ENCODE measurements at regions not wholly inside any gene's neighbourhood (a gene's known extent, or its start where the extent isn't known, plus 50 kb on each side); places are given as distances from the start of the nearest gene placed in this dataset.
A peak's percentile ranks its signal among the peaks of the same experiment; 100 is the strongest.

GRCh38 chr16:17801068-17801467, 330.3 kb upstream of the XYLT1 start:
- DNase-seq (ENCODE audit: low spot score): peak; percentile 8

- DNase-seq (ENCODE audit: low spot score): no peak
Observed at GRCh38 chr16:17798716-17799115, 328.0 kb upstream of the XYLT1 start.

- DNase-seq (ENCODE audit: low spot score): no peak
Observed at GRCh38 chr16:17793354-17793753, 322.6 kb upstream of the XYLT1 start.

DNA sequence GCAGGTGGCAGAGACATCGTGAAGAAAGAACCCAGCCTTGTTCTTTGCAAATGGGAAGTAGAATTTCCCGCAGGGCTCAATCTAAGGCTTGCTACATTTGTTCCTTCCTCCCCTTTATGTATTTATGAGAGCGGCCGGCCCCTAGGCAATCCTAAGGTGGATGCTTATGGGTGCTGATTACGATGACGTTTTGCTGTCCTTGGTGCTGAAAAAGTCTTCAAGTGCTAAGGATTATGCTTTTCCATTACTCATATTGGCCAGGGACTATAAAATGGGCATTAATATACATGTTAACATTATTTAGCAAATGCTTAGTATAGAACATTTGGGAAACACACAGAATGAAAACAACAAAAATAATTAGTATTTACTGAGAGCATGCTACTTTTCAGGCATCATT, 313.3 kb upstream of the XYLT1 start:
- peak; percentile 20 for DNase-seq (ENCODE audit: low spot score)

DNA sequence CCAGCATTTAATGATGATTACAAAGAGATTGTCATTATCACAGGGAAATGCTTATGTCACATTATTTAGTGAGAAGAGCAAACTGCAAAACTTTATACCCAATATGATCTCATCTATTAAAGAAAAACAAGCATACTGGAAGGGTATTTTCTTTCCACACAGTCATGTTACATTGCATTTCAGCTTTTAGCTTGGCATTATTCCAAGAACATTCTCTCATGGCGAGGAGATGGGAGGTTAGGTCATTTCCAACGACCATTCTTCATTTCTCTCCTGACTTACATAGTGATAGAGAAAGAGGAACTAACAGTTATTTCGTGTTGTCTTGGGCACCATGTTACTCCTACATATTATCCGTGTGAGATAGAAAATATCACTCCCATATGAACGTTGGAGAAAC, 309.4 kb upstream of the XYLT1 start:
- no peak for DNase-seq (ENCODE audit: low spot score)

DNA sequence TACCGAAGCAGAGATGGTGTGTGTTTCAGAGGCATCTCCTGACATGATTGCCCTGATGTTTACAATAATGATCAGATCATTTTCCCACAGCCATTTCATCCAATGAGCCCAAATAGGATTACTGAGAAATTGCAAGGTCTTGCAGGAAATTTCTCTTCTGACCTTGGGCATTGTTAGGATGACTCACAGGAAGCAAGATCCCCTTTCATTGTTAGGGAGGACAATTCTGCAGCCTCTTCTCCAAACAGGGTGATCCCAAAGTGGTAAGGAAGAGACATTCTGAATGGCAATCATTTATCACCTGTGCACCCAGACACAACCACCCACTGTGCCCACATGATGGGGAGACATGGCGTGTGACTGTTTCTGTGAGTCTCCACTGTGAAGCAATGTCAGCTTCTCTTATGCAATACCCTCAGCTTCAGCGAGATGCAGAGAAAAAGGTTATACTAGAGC, 306.7 kb upstream of the XYLT1 start:
- DNase-seq (ENCODE audit: low spot score): peak; percentile 16

GRCh38 chr16:17776888-17777287, 306.1 kb upstream of the XYLT1 start:
- DNase-seq (ENCODE audit: low spot score): no peak

DNA sequence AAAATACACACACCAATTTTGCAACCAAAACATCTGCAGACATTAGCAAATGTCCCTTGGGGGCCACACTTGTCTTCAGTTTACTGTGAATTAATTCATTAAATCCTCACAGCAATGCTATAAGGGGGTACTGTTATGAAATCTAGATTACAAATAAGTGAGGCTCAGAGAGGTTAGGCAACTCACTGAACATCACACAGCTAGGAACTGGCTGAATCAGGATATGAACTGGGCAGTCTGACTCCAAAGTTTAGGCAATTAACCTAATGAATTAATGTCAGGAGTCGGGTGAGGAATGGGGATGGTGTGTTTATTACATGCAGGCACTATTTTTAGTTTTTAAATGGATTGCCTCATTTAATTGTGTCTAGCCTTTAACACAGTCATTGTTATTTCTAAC, 305.7 kb upstream of the XYLT1 start:
- DNase-seq (ENCODE audit: low spot score): no peak

DNA sequence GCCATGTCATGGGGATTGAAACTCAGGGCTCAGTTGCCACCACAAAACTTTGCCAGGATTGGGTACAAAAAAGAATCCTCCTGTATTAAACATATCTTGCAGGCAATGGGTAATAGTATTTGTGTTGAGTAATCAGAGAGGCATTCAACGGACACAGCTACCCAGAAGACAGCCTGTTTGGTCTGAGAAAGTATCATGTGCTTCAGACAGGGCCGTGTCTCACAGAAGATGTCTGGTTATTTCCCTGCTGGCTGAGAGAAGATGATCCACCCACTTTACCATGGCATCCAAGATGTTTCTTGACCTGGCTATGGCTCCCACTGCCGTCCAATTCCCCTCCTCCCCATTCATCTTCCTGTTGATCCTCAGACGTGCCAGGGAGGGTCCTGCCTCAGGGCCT, 304.3 kb upstream of the XYLT1 start:
- DNase-seq (ENCODE audit: low spot score): peak; percentile 25

GRCh38 chr16:17773698-17774101, 302.9 kb upstream of the XYLT1 start:
- DNase-seq (ENCODE audit: low spot score): peak; percentile 12

- DNase-seq (ENCODE audit: low spot score): no peak
Observed at GRCh38 chr16:17770104-17770503, 299.3 kb upstream of the XYLT1 start.

GRCh38 chr16:17769065-17769464, 298.3 kb upstream of the XYLT1 start:
- no peak for DNase-seq (ENCODE audit: low spot score)

DNA sequence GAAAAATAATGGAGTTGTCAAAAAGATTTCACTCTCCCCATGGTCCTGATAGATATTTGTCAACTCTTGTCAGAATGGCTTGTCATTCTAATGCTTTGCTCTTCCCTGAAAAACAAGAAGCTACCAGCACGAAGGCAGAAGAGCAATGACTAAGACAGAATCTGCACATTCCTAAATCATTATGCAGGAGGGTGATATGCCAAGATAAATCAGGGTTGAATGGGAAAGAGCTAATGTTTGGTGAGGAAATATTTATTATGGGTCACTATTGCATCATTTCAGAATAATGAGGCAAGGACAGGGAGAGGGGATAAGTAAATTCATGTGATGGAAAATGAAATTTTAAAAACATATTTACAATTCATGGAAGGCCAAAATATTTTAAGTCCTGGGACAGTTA, 297.5 kb upstream of the XYLT1 start:
- DNase-seq (ENCODE audit: low spot score): peak; percentile 73

DNA sequence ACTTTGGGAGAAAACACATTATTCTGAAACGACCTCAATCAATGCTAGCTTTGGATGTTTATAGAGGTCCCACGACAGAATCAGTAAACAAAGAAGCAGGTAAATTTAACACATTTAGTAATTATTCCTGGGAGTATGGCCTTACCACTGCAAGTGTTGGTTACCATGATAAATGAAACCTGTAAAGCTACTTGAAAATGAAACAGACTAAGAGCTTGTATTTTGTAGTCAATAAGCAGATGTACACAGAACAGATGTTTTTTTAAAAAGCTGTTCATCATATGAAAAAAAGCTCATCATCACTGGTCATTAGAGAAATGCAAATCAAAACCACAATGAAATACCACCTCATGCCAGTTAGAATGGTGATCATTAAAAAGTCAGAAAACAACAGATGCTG, 295.3 kb upstream of the XYLT1 start:
- DNase-seq (ENCODE audit: low spot score): no peak

GRCh38 chr16:17759451-17760390, 289.0 kb upstream of the XYLT1 start:
- DNase-seq (ENCODE audit: low spot score): no peak

DNA sequence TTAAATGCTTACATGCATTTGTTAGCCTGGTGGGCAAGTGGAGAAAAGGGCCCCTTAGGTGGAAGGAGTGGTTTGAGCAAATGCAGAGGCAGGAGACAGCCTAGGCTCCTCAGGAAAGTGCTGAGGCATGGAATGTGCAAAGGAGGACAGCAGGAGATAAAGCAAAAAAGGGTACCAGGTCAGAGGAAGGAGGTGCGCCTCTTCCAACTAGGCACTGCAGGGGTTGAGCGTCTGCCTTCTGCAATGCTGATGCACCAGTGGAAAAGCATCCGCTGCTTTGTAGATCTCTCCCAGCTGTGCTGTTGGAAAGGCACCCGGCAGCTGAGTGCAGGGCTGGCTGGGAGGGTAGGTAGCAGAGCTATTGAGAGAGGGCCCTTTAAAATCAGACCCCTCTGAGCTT, 287.0 kb upstream of the XYLT1 start:
- DNase-seq (ENCODE audit: low spot score): no peak

DNA sequence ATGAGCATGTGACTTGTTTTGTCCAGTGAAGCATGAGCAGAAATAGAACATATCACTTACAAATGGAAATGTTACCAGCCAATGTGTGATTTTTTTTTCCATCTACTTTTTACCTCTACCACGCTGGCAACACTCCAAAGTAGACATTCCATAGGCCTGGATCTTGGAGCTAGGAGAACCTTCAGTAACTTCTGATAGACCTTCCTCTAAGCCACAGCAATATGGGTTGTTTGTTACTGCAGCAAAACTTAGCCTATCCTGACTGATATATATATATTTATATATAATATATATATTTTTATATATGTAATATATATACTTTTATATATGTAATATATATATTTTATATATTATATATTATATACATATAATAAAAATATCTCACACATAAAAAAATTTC, 284.4 kb upstream of the XYLT1 start:
- DNase-seq (ENCODE audit: low spot score): no peak

DNA sequence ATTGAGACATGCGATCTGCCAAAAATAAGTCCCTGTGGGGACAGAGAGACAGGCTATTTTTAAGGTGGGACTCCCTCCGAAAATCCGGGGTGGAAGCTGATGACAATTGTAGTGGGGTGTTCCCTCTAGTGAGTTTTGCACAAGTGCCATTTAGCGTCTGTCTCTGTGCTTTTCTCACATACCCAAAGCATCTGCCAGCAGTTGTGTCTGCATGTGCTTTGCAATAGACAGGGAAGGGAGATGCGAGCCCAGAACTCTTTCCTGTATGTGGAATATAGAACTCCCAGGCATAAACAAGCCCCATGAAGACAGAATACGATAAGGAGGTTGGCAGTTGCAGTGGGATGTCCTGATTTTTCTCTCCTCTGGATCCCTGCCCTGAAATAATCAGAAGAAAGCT, 282.7 kb upstream of the XYLT1 start:
- no peak for DNase-seq (ENCODE audit: low spot score)

- DNase-seq (ENCODE audit: low spot score): no peak
Observed at GRCh38 chr16:17749706-17750105, 278.9 kb upstream of the XYLT1 start.

DNA sequence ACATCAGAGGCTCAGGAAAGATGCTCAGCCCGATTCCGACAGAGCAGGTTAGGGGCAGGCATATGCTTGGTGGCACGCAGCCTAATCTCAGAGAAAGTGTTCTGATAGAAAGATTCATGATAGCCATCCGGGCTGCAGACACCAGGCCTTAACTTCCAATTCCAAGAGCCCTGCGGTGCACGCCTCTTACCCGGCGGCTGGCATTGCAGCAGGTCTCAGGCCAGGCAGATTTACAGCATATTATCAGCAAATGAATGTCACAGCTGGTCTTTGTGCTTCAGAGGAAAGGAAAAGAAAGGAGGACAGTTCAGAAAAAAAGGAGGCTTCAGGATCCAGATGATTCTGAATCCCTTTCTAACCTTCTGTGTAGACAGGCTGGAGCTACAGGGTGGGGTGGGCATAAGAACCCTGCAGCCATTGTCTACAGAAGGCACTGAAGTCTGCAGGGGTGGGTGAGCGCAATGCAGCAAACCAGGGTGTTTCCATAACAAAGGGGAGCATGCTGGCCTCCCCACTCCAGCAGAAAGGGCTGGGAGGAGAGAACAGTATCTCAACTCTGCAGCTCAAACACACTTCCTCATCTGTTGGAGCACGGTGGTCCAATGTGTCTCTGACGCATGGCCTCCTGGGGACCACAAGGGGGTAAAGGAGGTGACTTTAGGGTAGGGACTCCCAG, 277.4 kb upstream of the XYLT1 start:
- no peak for DNase-seq (ENCODE audit: low spot score)

DNA sequence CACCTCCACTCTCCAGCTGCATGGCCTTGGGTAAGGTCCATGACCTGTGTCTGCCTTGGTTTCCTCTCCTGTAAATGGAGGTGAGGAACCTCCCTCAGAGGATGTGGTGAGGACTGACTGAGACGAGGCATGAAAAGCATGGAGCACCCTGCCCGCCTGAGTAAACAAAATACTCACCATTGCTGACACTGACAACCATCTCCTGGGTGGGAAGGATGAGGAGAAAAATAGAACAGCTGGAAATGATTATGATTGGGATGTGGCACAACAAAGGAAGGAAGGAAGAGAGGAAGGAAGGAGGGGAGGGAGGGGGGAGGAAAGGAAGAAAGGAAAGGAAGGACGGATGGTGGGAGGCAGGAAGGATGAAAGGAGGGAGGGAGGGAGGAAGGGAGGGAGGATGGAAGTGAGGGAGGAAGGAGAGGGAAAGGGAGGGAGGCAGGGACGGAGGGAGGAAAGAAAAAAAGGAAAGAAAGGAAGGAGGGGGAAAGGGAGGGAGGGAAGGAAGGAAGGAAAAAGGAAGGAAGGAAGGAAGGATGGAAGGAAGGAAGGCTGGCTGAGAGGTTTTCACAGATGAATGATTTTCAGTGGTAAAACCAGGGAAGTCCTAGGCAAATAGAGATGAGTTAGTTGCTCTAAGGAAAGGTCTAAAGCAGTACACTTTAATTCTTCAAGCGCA, 276.5 kb upstream of the XYLT1 start:
- DNase-seq (ENCODE audit: low spot score): no peak

- no peak for DNase-seq (ENCODE audit: low spot score)
Observed at GRCh38 chr16:17744921-17745572, 274.3 kb upstream of the XYLT1 start.

Data from AG08395 (cell line).